Prostate gland (tissue), 2 donors: ENCODE measurements at regions not wholly inside any gene's neighbourhood (a gene's known extent, or its start where the extent isn't known, plus 50 kb on each side); places are given as distances from the start of the nearest gene placed in this dataset.

Source experiments
- CTCF ChIP-seq, 4 experiments: fragments of 200-600 bp in 2 of 4; fragments of 450-650 bp in 2 of 4; sonication (generic) in 2 of 4; IDR thresholded peaks; 1 replicate in 3 of 4; 2 replicates in 1 of 4; pipeline ENCODE4 v1.5.1; 2016 to 2019; ENCODE audit warnings: antibody characterized with exemption in 4 of 4, mild to moderate bottlenecking in 2 of 4, moderate library complexity in 2 of 4
- POLR2A ChIP-seq: fragments of 450-650 bp; IDR thresholded peaks from one replicate; pipeline ENCODE4 v1.6.1; 2016; ENCODE audit warnings: antibody characterized with exemption, mild to moderate bottlenecking

GRCh38 chr1:213327017-213327667 is 276.1 kb downstream of the RPS6KC1 start:
- no peak for TF ChIP-seq CTCF (IDR thresholded peaks at IDR 0.05)
- TF ChIP-seq POLR2A: no peak
